ENCODE measurements at regions not wholly inside any gene's neighbourhood (a gene's known extent, or its start where the extent isn't known, plus 50 kb on each side); places are given as distances from the start of the nearest gene placed in this dataset.
"Not testable (repeated sequence)": the region's sequence is repeated elsewhere in the genome, so short reads cannot be mapped to it uniquely, and the experiment has no call there.

DNA sequence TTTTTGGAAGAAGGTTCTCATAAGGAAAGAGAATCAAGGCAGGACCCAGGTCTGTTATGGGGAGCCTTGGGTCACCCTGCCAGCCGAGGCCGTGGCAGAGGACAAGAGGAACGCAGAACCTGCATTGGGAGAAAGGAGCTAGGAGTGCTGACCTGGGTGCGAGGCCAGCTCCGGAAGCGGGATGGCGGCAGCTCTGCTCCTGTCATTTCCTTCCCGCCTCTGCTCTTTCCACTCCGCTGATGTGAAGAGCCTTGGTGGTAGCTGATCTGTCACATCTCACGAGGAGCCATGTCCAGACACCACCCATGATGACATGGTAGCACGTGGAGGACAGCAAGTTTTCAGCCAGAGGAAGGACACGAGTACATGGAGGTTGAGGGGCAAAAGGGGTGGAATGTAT, 109.5 kb upstream of the COL5A1 start:
- DNase-seq (ENCODE audit: low read depth in 2 of 2) = no peak
- Histone ChIP-seq H3K4me3 (replicated peaks in 1 of 4; ENCODE audit: control extremely low read depth in 1 of 4, insufficient read depth in 1 of 4, low read depth in 3 of 4, low read length in 4 of 4) (no peak overlapping the region), H3K36me3 (ENCODE audit: control insufficient read depth, insufficient read depth, low read length) (no peaks in the 10 kb centered on the region), H3K9me3 (ENCODE audit: control insufficient read depth, insufficient read depth, low read depth, low read length) (no peaks in the 10 kb centered on the region), H3K4me2 (ENCODE audit: extremely low read depth, insufficient read depth, low read length) (no peak overlapping the region), H3K9ac (ENCODE audit: insufficient read depth, low read length) (no peak overlapping the region), H3K79me2 (ENCODE audit: control insufficient read depth, insufficient read depth, low read length) (no peaks in the 10 kb centered on the region), H4K20me1 (ENCODE audit: control insufficient read depth, extremely low read depth, insufficient read depth, low read length) (no peaks in the 10 kb centered on the region), H2AFZ (ENCODE audit: low read length) (no peak overlapping the region), H3K27me3 (ENCODE audit: control insufficient read depth, insufficient read depth, low read length) (no peaks in the 10 kb centered on the region), H3K4me1 (ENCODE audit: control insufficient read depth, extremely low read depth, insufficient read depth, low read length) (peaks cover 13% of the 10 kb centered on the region), H3K27ac (ENCODE audit: insufficient read depth, low read length) (no peak overlapping the region)
- TF ChIP-seq EZH2 (IDR thresholded peaks at IDR 0.05; ENCODE audit: low read length, missing control alignments) = no peak
- TF ChIP-seq, protein P1, sequence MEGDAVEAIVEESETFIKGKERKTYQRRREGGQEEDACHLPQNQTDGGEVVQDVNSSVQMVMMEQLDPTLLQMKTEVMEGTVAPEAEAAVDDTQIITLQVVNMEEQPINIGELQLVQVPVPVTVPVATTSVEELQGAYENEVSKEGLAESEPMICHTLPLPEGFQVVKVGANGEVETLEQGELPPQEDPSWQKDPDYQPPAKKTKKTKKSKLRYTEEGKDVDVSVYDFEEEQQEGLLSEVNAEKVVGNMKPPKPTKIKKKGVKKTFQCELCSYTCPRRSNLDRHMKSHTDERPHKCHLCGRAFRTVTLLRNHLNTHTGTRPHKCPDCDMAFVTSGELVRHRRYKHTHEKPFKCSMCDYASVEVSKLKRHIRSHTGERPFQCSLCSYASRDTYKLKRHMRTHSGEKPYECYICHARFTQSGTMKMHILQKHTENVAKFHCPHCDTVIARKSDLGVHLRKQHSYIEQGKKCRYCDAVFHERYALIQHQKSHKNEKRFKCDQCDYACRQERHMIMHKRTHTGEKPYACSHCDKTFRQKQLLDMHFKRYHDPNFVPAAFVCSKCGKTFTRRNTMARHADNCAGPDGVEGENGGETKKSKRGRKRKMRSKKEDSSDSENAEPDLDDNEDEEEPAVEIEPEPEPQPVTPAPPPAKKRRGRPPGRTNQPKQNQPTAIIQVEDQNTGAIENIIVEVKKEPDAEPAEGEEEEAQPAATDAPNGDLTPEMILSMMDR (conservative IDR thresholded peaks at IDR 0.05 in 1 of 2, IDR thresholded peaks at IDR 0.05 in 1 of 2; ENCODE audit: low read depth in 1 of 2, low read length in 2 of 2) = no peak

DNA sequence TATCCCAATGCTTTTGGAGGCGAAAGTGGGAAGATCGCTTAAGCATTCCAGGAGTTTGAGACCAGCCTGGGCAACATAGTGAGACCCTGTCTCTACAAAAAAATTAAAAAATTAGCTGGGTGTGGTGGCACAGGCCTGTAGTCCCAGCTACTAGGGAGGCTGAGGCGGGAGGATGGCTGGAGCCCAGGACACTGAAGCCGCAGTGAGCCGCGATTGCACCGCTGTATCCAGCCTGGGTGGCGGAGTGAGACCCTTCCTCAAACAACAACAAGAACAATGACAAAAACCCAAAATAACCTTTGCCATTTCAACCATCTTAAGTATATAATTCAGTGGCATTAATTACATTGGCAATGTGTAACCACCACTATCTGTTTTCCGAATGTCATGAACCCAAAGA, 108.9 kb upstream of the COL5A1 start:
- not testable (repeated sequence) for DNase-seq (ENCODE audit: low read depth in 2 of 2); H3K27me3 ChIP-seq (ENCODE audit: control insufficient read depth, insufficient read depth, low read length); H3K9ac ChIP-seq (ENCODE audit: insufficient read depth, low read length); H3K79me2 ChIP-seq (ENCODE audit: control insufficient read depth, insufficient read depth, low read length); H3K27ac ChIP-seq (ENCODE audit: insufficient read depth, low read length); H3K9me3 ChIP-seq (ENCODE audit: control insufficient read depth, insufficient read depth, low read depth, low read length); H2AFZ ChIP-seq (ENCODE audit: low read length); H3K4me2 ChIP-seq (ENCODE audit: extremely low read depth, insufficient read depth, low read length); H3K4me3 ChIP-seq (replicated peaks in 1 of 4; ENCODE audit: control extremely low read depth in 1 of 4, insufficient read depth in 1 of 4, low read depth in 3 of 4, low read length in 4 of 4); H4K20me1 ChIP-seq (ENCODE audit: control insufficient read depth, extremely low read depth, insufficient read depth, low read length); H3K36me3 ChIP-seq (ENCODE audit: control insufficient read depth, insufficient read depth, low read length)
- H3K4me1 ChIP-seq (ENCODE audit: control insufficient read depth, extremely low read depth, insufficient read depth, low read length) = peaks cover 13% of the 10 kb centered on the region

DNA sequence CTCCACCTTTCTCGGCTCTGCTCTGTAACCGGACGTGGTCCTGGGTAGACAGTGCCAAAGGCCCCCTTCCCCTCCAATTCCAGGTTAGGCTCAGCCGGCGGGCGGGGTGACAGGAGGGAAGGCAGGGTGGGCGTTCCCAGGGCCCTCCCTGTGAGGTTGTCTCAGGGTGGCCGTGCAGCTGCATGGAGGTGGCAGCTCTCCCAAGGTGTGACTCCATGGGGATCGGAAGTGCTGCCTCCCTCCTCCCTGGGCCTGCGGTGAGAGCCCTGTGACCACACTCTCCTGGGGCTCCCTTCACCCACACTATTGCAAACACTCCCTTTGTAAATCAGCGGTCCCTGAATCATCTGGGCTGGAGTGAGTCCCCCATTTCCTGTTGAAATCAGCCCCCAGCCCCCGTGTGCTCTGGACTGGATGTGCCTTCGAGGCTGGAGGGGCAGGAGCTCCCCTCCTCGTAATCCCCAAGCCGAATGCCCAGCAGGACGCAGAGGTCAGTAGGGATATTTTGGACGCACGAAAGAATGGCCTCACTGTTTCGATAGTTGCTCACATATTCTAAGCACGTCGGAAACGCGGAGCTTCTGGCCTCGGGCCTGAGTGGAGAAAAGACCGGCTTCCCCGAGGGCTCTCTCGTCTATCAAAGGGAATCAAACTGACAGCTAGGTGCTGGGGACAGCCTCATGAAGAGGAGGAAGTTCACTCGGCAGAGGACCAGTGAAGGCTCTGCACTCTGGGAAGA, 107.6 kb upstream of the COL5A1 start:
- peak in 1 of 2 donors; percentile 84 for DNase-seq (ENCODE audit: low read depth in 2 of 2)
- Histone ChIP-seq H2AFZ (ENCODE audit: low read length) (no peak overlapping the region), H3K27me3 (ENCODE audit: control insufficient read depth, insufficient read depth, low read length) (no peaks in the 10 kb centered on the region), H3K4me1 (ENCODE audit: control insufficient read depth, extremely low read depth, insufficient read depth, low read length) (peaks cover 13% of the 10 kb centered on the region), H3K9me3 (ENCODE audit: control insufficient read depth, insufficient read depth, low read depth, low read length) (no peaks in the 10 kb centered on the region), H3K36me3 (ENCODE audit: control insufficient read depth, insufficient read depth, low read length) (no peaks in the 10 kb centered on the region), H3K27ac (ENCODE audit: insufficient read depth, low read length) (no peak overlapping the region), H3K79me2 (ENCODE audit: control insufficient read depth, insufficient read depth, low read length) (no peaks in the 10 kb centered on the region), H3K4me2 (ENCODE audit: extremely low read depth, insufficient read depth, low read length) (no peak overlapping the region), H3K4me3 (replicated peaks in 1 of 4; ENCODE audit: control extremely low read depth in 1 of 4, insufficient read depth in 1 of 4, low read depth in 3 of 4, low read length in 4 of 4) (no peak overlapping the region), H4K20me1 (ENCODE audit: control insufficient read depth, extremely low read depth, insufficient read depth, low read length) (no peaks in the 10 kb centered on the region), H3K9ac (ENCODE audit: insufficient read depth, low read length) (no peak overlapping the region)
- TF ChIP-seq, protein P1 (conservative IDR thresholded peaks at IDR 0.05 in 1 of 2, IDR thresholded peaks at IDR 0.05 in 1 of 2; ENCODE audit: low read depth in 1 of 2, low read length in 2 of 2) = no peak
- TF ChIP-seq EZH2 (IDR thresholded peaks at IDR 0.05; ENCODE audit: low read length, missing control alignments) = peak; percentile 31
